ENCODE measurements at regions not wholly inside any gene's neighbourhood (a gene's known extent, or its start where the extent isn't known, plus 50 kb on each side); places are given as distances from the start of the nearest gene placed in this dataset.

GRCh38 chr10:8811201-8811600 is 756.7 kb downstream of the GATA3 start:
- no peak for DNase-seq (ENCODE audit: low read depth in 6 of 9, low spot score in 9 of 9)
- no peaks in the 10 kb centered on the region for H3K4me1 ChIP-seq (ENCODE audit: control insufficient read depth in 2 of 2, insufficient read depth in 2 of 2, low read length in 2 of 2)
- WGBS: 90% methylated on average over 1 of the region's 1 CpG
- H3K27ac ChIP-seq (ENCODE audit: low read depth in 1 of 2, low read length in 1 of 2): no peak overlapping the region
- H3K27me3 ChIP-seq (ENCODE audit: control insufficient read depth in 2 of 2, insufficient read depth in 1 of 2, low read length in 1 of 2): no peaks in the 10 kb centered on the region
- H3K36me3 ChIP-seq (ENCODE audit: control insufficient read depth in 2 of 2, insufficient read depth in 2 of 2, low read length in 1 of 2): no peaks in the 10 kb centered on the region
- no peak overlapping the region for H3K4me3 ChIP-seq (ENCODE audit: low read length in 2 of 2)
- H3K9me3 ChIP-seq (ENCODE audit: control insufficient read depth in 2 of 2, insufficient read depth in 1 of 2, low read length in 1 of 2): no peaks in the 10 kb centered on the region

DNA sequence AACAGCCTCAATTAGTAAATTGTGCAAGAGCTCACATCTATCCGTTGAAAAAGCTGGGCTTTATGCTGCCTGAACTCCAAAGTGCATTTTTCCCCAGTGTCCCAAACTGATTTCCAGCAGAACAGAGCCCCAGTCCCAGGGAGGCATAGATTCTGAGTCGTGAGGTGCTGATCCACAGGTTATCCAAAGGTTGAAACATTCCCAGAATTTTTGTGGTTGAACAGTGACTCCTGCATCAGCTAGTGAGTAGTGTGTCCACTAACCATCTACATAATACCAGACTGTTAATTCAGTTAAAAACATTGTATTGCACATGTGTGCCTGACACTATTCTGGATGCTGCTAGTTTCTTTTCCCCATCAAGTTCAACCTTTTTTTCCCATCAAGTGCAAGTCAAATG is 761.5 kb downstream of the GATA3 start:
- Histone ChIP-seq H3K4me3 (ENCODE audit: low read length in 2 of 2) (no peak overlapping the region), H3K27ac (ENCODE audit: low read depth in 1 of 2, low read length in 1 of 2) (no peak overlapping the region), H3K27me3 (ENCODE audit: control insufficient read depth in 2 of 2, insufficient read depth in 1 of 2, low read length in 1 of 2) (no peaks in the 10 kb centered on the region), H3K9me3 (ENCODE audit: control insufficient read depth in 2 of 2, insufficient read depth in 1 of 2, low read length in 1 of 2) (no peaks in the 10 kb centered on the region), H3K4me1 (ENCODE audit: control insufficient read depth in 2 of 2, insufficient read depth in 2 of 2, low read length in 2 of 2) (no peaks in the 10 kb centered on the region), H3K36me3 (ENCODE audit: control insufficient read depth in 2 of 2, insufficient read depth in 2 of 2, low read length in 1 of 2) (no peaks in the 10 kb centered on the region)
- DNase-seq (ENCODE audit: low read depth in 6 of 9, low spot score in 9 of 9): no peak
- WGBS: 84% methylated on average over 2 of the region's 2 CpGs

GRCh38 chr10:8817299-8817698 is 762.8 kb downstream of the GATA3 start:
- Histone ChIP-seq H3K27ac (ENCODE audit: low read depth in 1 of 2, low read length in 1 of 2) (no peak overlapping the region), H3K4me3 (ENCODE audit: low read length in 2 of 2) (no peak overlapping the region), H3K27me3 (ENCODE audit: control insufficient read depth in 2 of 2, insufficient read depth in 1 of 2, low read length in 1 of 2) (no peaks in the 10 kb centered on the region), H3K9me3 (ENCODE audit: control insufficient read depth in 2 of 2, insufficient read depth in 1 of 2, low read length in 1 of 2) (no peaks in the 10 kb centered on the region), H3K36me3 (ENCODE audit: control insufficient read depth in 2 of 2, insufficient read depth in 2 of 2, low read length in 1 of 2) (no peaks in the 10 kb centered on the region), H3K4me1 (ENCODE audit: control insufficient read depth in 2 of 2, insufficient read depth in 2 of 2, low read length in 2 of 2) (no peaks in the 10 kb centered on the region)
- WGBS: 86% methylated on average over 2 of the region's 2 CpGs
- no peak for DNase-seq (ENCODE audit: low read depth in 6 of 9, low spot score in 9 of 9)

GRCh38 chr10:8825611-8826010 is 771.1 kb downstream of the GATA3 start:
- H3K4me3 ChIP-seq (ENCODE audit: low read length in 2 of 2): no peak overlapping the region
- 97% methylated on average over 8 of the region's 8 CpGs for WGBS
- no peaks in the 10 kb centered on the region for H3K36me3 ChIP-seq (ENCODE audit: control insufficient read depth in 2 of 2, insufficient read depth in 2 of 2, low read length in 1 of 2)
- H3K27ac ChIP-seq (ENCODE audit: low read depth in 1 of 2, low read length in 1 of 2): no peak overlapping the region
- no peak for DNase-seq (ENCODE audit: low read depth in 6 of 9, low spot score in 9 of 9)
- no peaks in the 10 kb centered on the region for H3K4me1 ChIP-seq (ENCODE audit: control insufficient read depth in 2 of 2, insufficient read depth in 2 of 2, low read length in 2 of 2)
- H3K27me3 ChIP-seq (ENCODE audit: control insufficient read depth in 2 of 2, insufficient read depth in 1 of 2, low read length in 1 of 2): no peaks in the 10 kb centered on the region
- H3K9me3 ChIP-seq (ENCODE audit: control insufficient read depth in 2 of 2, insufficient read depth in 1 of 2, low read length in 1 of 2): no peaks in the 10 kb centered on the region

DNA sequence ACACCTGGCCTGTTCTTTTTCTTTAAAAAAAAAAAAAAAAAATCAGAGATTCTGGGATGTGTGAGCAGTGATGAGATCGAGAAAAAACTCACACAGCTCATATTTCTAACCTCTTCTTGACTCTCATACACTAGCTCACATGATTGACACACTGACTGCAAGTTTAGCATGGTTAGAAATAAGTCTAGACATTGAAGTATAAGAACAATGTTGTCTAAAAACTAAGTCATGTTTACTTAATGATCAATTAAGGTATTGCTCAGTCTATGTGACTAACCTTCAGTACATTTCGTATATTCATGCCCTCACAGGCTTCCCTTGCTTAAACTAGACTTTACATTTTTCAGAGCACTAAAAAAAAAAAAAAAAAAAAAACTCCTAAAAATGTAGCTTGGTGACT is 775.1 kb downstream of the GATA3 start:
- Histone ChIP-seq H3K4me3 (ENCODE audit: low read length in 2 of 2) (no peak overlapping the region), H3K4me1 (ENCODE audit: control insufficient read depth in 2 of 2, insufficient read depth in 2 of 2, low read length in 2 of 2) (no peaks in the 10 kb centered on the region), H3K27me3 (ENCODE audit: control insufficient read depth in 2 of 2, insufficient read depth in 1 of 2, low read length in 1 of 2) (no peaks in the 10 kb centered on the region), H3K36me3 (ENCODE audit: control insufficient read depth in 2 of 2, insufficient read depth in 2 of 2, low read length in 1 of 2) (no peaks in the 10 kb centered on the region), H3K27ac (ENCODE audit: low read depth in 1 of 2, low read length in 1 of 2) (no peak overlapping the region), H3K9me3 (ENCODE audit: control insufficient read depth in 2 of 2, insufficient read depth in 1 of 2, low read length in 1 of 2) (no peaks in the 10 kb centered on the region)
- DNase-seq (ENCODE audit: low read depth in 6 of 9, low spot score in 9 of 9): no peak
- WGBS: 88% methylated on average over 2 of the region's 2 CpGs

GRCh38 chr10:8830048-8830447 is 775.6 kb downstream of the GATA3 start:
- no peak for DNase-seq (ENCODE audit: low read depth in 6 of 9, low spot score in 9 of 9)
- Histone ChIP-seq H3K27me3 (ENCODE audit: control insufficient read depth in 2 of 2, insufficient read depth in 1 of 2, low read length in 1 of 2) (no peaks in the 10 kb centered on the region), H3K4me1 (ENCODE audit: control insufficient read depth in 2 of 2, insufficient read depth in 2 of 2, low read length in 2 of 2) (no peaks in the 10 kb centered on the region), H3K27ac (ENCODE audit: low read depth in 1 of 2, low read length in 1 of 2) (no peak overlapping the region), H3K4me3 (ENCODE audit: low read length in 2 of 2) (no peak overlapping the region), H3K9me3 (ENCODE audit: control insufficient read depth in 2 of 2, insufficient read depth in 1 of 2, low read length in 1 of 2) (no peaks in the 10 kb centered on the region), H3K36me3 (ENCODE audit: control insufficient read depth in 2 of 2, insufficient read depth in 2 of 2, low read length in 1 of 2) (no peaks in the 10 kb centered on the region)
- 98% methylated on average over 3 of the region's 3 CpGs for WGBS

- Histone ChIP-seq H3K4me3 (ENCODE audit: low read length in 2 of 2) (no peak overlapping the region), H3K9me3 (ENCODE audit: control insufficient read depth in 2 of 2, insufficient read depth in 1 of 2, low read length in 1 of 2) (no peaks in the 10 kb centered on the region), H3K36me3 (ENCODE audit: control insufficient read depth in 2 of 2, insufficient read depth in 2 of 2, low read length in 1 of 2) (no peaks in the 10 kb centered on the region), H3K4me1 (ENCODE audit: control insufficient read depth in 2 of 2, insufficient read depth in 2 of 2, low read length in 2 of 2) (no peaks in the 10 kb centered on the region), H3K27ac (ENCODE audit: low read depth in 1 of 2, low read length in 1 of 2) (no peak overlapping the region), H3K27me3 (ENCODE audit: control insufficient read depth in 2 of 2, insufficient read depth in 1 of 2, low read length in 1 of 2) (no peaks in the 10 kb centered on the region)
- 87% methylated on average over 1 of the region's 1 CpG for WGBS
- no peak for DNase-seq (ENCODE audit: low read depth in 6 of 9, low spot score in 9 of 9)
Observed at GRCh38 chr10:8830876-8831275, 776.4 kb downstream of the GATA3 start.

- H3K27ac ChIP-seq (ENCODE audit: low read depth in 1 of 2, low read length in 1 of 2): no peak overlapping the region
- H3K4me3 ChIP-seq (ENCODE audit: low read length in 2 of 2): no peak overlapping the region
- DNase-seq (ENCODE audit: low read depth in 6 of 9, low spot score in 9 of 9): no peak
- H3K4me1 ChIP-seq (ENCODE audit: control insufficient read depth in 2 of 2, insufficient read depth in 2 of 2, low read length in 2 of 2): no peaks in the 10 kb centered on the region
- 90% methylated on average over 5 of the region's 5 CpGs for WGBS
- H3K27me3 ChIP-seq (ENCODE audit: control insufficient read depth in 2 of 2, insufficient read depth in 1 of 2, low read length in 1 of 2): no peaks in the 10 kb centered on the region
- no peaks in the 10 kb centered on the region for H3K36me3 ChIP-seq (ENCODE audit: control insufficient read depth in 2 of 2, insufficient read depth in 2 of 2, low read length in 1 of 2)
- no peaks in the 10 kb centered on the region for H3K9me3 ChIP-seq (ENCODE audit: control insufficient read depth in 2 of 2, insufficient read depth in 1 of 2, low read length in 1 of 2)
Observed at GRCh38 chr10:8835453-8836167, 781.1 kb downstream of the GATA3 start.

DNA sequence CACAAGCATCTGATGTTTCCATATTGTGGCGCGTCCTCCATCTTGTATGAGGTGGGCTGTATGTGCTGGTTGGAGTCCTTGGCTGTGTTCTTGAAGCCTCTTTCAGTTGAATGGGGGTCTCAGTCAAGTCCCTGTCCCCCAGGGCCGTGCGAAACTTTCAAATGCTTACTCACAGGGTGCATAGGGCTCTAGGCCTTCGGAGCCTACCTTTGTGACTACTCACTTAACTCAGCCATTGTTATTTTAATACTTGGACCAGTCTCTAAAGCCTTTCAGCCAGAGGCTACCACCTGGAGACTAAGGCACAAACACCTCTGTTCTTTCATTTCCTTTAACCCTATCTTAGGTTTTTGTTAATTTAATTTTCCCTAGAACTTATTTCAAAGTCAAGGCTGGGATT is 785.9 kb downstream of the GATA3 start:
- no peak overlapping the region for H3K4me3 ChIP-seq (ENCODE audit: low read length in 2 of 2)
- no peak overlapping the region for H3K27ac ChIP-seq (ENCODE audit: low read depth in 1 of 2, low read length in 1 of 2)
- H3K27me3 ChIP-seq (ENCODE audit: control insufficient read depth in 2 of 2, insufficient read depth in 1 of 2, low read length in 1 of 2): no peaks in the 10 kb centered on the region
- H3K4me1 ChIP-seq (ENCODE audit: control insufficient read depth in 2 of 2, insufficient read depth in 2 of 2, low read length in 2 of 2): no peaks in the 10 kb centered on the region
- WGBS: 93% methylated on average over 5 of the region's 5 CpGs
- no peak for DNase-seq (ENCODE audit: low read depth in 6 of 9, low spot score in 9 of 9)
- no peaks in the 10 kb centered on the region for H3K36me3 ChIP-seq (ENCODE audit: control insufficient read depth in 2 of 2, insufficient read depth in 2 of 2, low read length in 1 of 2)
- H3K9me3 ChIP-seq (ENCODE audit: control insufficient read depth in 2 of 2, insufficient read depth in 1 of 2, low read length in 1 of 2): no peaks in the 10 kb centered on the region

- Histone ChIP-seq H3K27ac (ENCODE audit: low read depth in 1 of 2, low read length in 1 of 2) (no peak overlapping the region), H3K9me3 (ENCODE audit: control insufficient read depth in 2 of 2, insufficient read depth in 1 of 2, low read length in 1 of 2) (no peaks in the 10 kb centered on the region), H3K4me3 (ENCODE audit: low read length in 2 of 2) (no peak overlapping the region), H3K36me3 (ENCODE audit: control insufficient read depth in 2 of 2, insufficient read depth in 2 of 2, low read length in 1 of 2) (no peaks in the 10 kb centered on the region), H3K4me1 (ENCODE audit: control insufficient read depth in 2 of 2, insufficient read depth in 2 of 2, low read length in 2 of 2) (no peaks in the 10 kb centered on the region), H3K27me3 (ENCODE audit: control insufficient read depth in 2 of 2, insufficient read depth in 1 of 2, low read length in 1 of 2) (no peaks in the 10 kb centered on the region)
- no peak for DNase-seq (ENCODE audit: low read depth in 6 of 9, low spot score in 9 of 9)
Observed at GRCh38 chr10:8844141-8844540, 789.7 kb downstream of the GATA3 start.
